Pancreas (tissue), 10 donors: ENCODE measurements at regions not wholly inside any gene's neighbourhood (a gene's known extent, or its start where the extent isn't known, plus 50 kb on each side); places are given as distances from the start of the nearest gene placed in this dataset.

Experiments
- ATAC-seq, 4 donors: fragments of 200-7000 bp; cut with Tn5 transposase; one replicate each; pipeline versions ENCODE4 v1.8.0 to v1.9.1; 2020; ENCODE audit warnings: mild to moderate bottlenecking in 4 of 4, moderate library complexity in 4 of 4
- DNase-seq, 6 donors: peaks; one replicate each; pipeline ENCODE4 v3.0.0-alpha.2; 2020
- FAIRE-seq: peaks from 2 replicates; lab custom pipeline; 2012; peaks lifted over from hg19 to GRCh38; lab: Jason Lieb, UNC
- H3K27ac ChIP-seq, 4 donors: fragments of 200-600 bp; sonication (generic); 1 replicate in 3 of 4; 2 replicates in 1 of 4; pipeline versions ENCODE4 v1.5.0 to v1.8.0; 2020
- H3K27me3 ChIP-seq, 4 donors: fragments of 200-600 bp; one replicate each; pipeline ENCODE4 v1.8.0; 2021
- H3K36me3 ChIP-seq, 3 donors: fragments of 200-600 bp; sonication (generic) in 1 of 3; one replicate each; pipeline versions ENCODE4 v1.5.0 to v1.8.0; 2020 to 2021
- H3K4me1 ChIP-seq, 3 donors: fragments of 200-600 bp; one replicate each; pipeline ENCODE4 v1.8.0; 2021
- H3K4me3 ChIP-seq, 4 donors: fragments of 200-600 bp; sonication (generic) in 2 of 4; one replicate each; pipeline versions ENCODE4 v1.5.0 to v1.8.0; 2020 to 2021
- H3K9me3 ChIP-seq, 4 donors: fragments of 200-600 bp; one replicate each; pipeline ENCODE4 v1.8.0; 2021
- WGBS, 2 donors: extraction: QIAGEN DNeasy Blood & Tissue Kit; methylation state at CpG; one replicate each; pipeline ENCODE4 v1.1.7; 2013; 5-methylcytosine and 5-hydroxymethylcytosine counted together
- intact Hi-C, 3 donors: fragments of 100-400 bp; cut with DNase I; formaldehyde crosslinking; loops; one replicate each; pipeline versions ENCODE4 v1.11.1 to v1.14.2; 2022
- TF ChIP-seq, protein P1 (sequence below), 4 donors: fragments of 200-600 bp; sonication (generic) in 3 of 4; IDR thresholded peaks; one replicate each; pipeline versions ENCODE4 v1.5.0 to v1.8.0; 2021; ENCODE audit warnings: antibody characterized with exemption in 4 of 4
- donor health status: healthy with polysubstance abuse.
- donor health status: DM: no; HTN: no; CAD: no; lungs with moderate emphysema.
- donor health status: DM: no; HTN: no; CAD: no.
- donor health status: control.
- donor health status: control.
- donor health status: Bipolar disorder and iron deficiency.
- donor health status: DM: yes; HTN: yes; CAD: no.
- donor health status: DM: no; HTN: no; CAD: no.
- donor health status: DM: no; HTN: no; CAD: no.
- donor health status: DM: yes; HTN: yes; CAD: no.

DNA sequence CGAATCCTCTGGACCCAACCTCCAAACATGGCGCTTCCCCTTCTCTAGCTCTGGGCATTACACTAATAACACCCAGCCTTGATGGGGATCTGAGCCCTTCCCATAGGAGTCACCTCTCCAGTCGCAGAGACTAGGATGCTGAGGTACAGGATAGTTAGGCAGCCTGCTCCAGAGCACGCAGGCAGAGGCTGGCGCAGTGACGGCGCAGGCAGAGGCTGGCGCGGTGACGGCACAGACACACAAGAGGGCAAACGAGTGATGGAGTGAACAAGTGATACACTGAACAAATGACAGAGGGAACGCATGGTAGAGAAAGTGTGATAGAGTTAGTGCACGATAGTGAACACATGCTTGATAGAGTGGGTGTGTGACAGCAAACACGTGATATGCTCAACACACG is 518.5 kb downstream of the EIPR1 start:
- Histone ChIP-seq H3K27me3 (no peaks in the 10 kb centered on the region), H3K27ac (no peak overlapping the region), H3K4me1 (no peaks in the 10 kb centered on the region), H3K4me3 (no peak overlapping the region), H3K9me3 (no peaks in the 10 kb centered on the region), H3K36me3 (no peaks in the 10 kb centered on the region)
- 87 to 92% methylated on average over 15 of the region's 15 CpGs for WGBS, 2 donors
- no peak for DNase-seq
- intact Hi-C loops, result no loop called here
- ATAC-seq, result no peak
- no peak for FAIRE-seq
- TF ChIP-seq, protein P1, sequence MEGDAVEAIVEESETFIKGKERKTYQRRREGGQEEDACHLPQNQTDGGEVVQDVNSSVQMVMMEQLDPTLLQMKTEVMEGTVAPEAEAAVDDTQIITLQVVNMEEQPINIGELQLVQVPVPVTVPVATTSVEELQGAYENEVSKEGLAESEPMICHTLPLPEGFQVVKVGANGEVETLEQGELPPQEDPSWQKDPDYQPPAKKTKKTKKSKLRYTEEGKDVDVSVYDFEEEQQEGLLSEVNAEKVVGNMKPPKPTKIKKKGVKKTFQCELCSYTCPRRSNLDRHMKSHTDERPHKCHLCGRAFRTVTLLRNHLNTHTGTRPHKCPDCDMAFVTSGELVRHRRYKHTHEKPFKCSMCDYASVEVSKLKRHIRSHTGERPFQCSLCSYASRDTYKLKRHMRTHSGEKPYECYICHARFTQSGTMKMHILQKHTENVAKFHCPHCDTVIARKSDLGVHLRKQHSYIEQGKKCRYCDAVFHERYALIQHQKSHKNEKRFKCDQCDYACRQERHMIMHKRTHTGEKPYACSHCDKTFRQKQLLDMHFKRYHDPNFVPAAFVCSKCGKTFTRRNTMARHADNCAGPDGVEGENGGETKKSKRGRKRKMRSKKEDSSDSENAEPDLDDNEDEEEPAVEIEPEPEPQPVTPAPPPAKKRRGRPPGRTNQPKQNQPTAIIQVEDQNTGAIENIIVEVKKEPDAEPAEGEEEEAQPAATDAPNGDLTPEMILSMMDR (IDR thresholded peaks at IDR 0.05), result no peak

DNA sequence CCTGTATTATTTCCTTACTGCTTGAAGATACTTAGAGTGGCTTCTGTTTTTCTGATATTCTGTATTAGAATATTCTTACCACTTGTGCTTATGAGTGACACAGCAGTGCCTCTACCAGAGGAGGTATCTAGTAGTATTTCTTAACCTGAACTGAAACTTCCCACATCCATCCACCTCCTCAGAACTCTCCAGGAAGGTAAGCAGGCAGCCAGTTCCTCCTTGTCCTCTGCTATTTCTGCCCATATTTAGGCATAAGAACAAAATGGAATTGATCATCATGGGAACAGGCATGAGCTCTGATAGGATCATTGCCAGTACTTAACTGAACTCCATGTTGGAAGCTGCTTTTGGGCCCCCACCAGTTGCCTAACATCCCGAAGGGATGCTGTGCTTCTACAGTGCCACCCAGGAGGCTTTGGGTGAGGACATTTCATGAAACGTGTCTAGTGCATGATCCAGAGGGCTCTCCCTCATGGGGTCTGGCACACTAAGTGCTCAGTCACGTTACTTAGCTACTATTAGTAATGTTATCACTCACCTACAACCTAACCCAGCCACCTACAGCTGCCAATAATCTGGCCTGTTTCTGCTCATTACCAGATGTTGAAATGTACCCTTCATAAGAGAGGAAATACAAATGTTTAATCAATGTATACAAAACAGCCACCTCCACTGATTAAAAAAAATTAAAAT is 520.7 kb downstream of the EIPR1 start:
- no peak overlapping the region for H3K4me3 ChIP-seq
- TF ChIP-seq, protein P1 (IDR thresholded peaks at IDR 0.05), result no peak
- 51 to 59% methylated on average over 3 of the region's 3 CpGs for WGBS, 2 donors
- no peaks in the 10 kb centered on the region for H3K4me1 ChIP-seq
- no peak for DNase-seq
- peak in 2 of 4 donors; percentile 57 to 58 for ATAC-seq
- intact Hi-C loops, result no loop called here
- no peaks in the 10 kb centered on the region for H3K9me3 ChIP-seq
- no peak for FAIRE-seq
- no peaks in the 10 kb centered on the region for H3K27me3 ChIP-seq
- no peaks in the 10 kb centered on the region for H3K36me3 ChIP-seq
- no peak overlapping the region for H3K27ac ChIP-seq

DNA sequence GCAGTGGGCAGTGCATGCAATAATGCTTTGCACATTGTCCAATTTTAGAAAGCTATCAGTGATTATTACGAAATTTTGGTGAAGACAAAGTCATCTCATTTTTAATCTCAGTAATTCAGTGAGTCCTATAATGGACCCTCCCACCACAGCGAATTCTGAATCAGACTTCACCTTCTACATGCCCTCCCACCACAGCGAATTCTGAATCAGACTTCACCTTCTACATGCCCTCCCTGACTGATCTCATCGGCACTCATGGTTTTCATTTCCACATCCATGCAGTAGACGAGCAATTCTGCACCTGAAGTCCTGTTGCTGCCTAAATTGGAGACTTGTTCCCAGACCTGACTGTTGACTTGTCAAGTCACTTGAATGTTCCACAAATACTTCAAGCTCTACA is 522.3 kb downstream of the EIPR1 start:
- no peak for FAIRE-seq
- 84 to 90% methylated on average over 5 of the region's 5 CpGs for WGBS, 2 donors

DNA sequence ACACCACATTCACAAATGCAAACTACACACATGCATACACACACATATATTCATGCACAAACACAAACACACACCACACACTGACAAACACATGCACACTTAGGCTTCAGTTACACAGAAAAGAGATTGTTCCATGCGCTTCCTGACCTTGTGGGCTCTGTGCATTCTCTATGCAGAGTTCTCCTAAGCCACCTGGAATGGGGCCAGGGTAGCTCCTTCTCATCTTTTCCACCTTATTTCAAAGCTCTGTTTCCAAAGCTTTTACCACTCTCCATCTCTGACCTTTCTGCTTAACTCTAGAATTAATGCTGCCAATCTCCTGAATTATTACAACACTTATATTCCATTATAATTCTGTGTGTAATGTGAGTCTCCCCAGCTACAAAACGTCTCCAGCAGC is 522.3 kb upstream of the MYT1L start:
- H3K9me3 ChIP-seq, result no peaks in the 10 kb centered on the region
- H3K4me1 ChIP-seq, result no peaks in the 10 kb centered on the region
- intact Hi-C loops, result no loop called here
- 53 to 74% methylated on average over 2 of the region's 2 CpGs for WGBS, 2 donors
- no peak for ATAC-seq
- TF ChIP-seq, protein P1 (IDR thresholded peaks at IDR 0.05), result no peak
- no peaks in the 10 kb centered on the region for H3K36me3 ChIP-seq
- H3K4me3 ChIP-seq, result no peak overlapping the region
- no peak for FAIRE-seq
- H3K27me3 ChIP-seq, result no peaks in the 10 kb centered on the region
- H3K27ac ChIP-seq, result no peak overlapping the region
- no peak for DNase-seq

More for the DNA sequence above, 522.3 kb downstream of the EIPR1 start:
- intact Hi-C loops, result no loop called here
- Histone ChIP-seq H3K4me3 (no peak overlapping the region), H3K9me3 (no peaks in the 10 kb centered on the region), H3K4me1 (no peaks in the 10 kb centered on the region), H3K27ac (no peak overlapping the region), H3K27me3 (no peaks in the 10 kb centered on the region), H3K36me3 (no peaks in the 10 kb centered on the region)
- TF ChIP-seq, protein P1 (IDR thresholded peaks at IDR 0.05), result no peak
- DNase-seq, result no peak
- ATAC-seq, result no peak
